ENCODE measurements at regions not wholly inside any gene's neighbourhood (a gene's known extent, or its start where the extent isn't known, plus 50 kb on each side); places are given as distances from the start of the nearest gene placed in this dataset.
"Not testable (repeated sequence)": the region's sequence is repeated elsewhere in the genome, so short reads cannot be mapped to it uniquely, and the experiment has no call there.

GRCh38 chr2:209141142-209141541 lies 282.7 kb upstream of the MAP2 start:
- Histone ChIP-seq H3K36me3 (ENCODE audit: control insufficient read depth, insufficient read depth, low read length) (no peaks in the 10 kb centered on the region), H3K27ac (no peak overlapping the region), H3K4me2 (ENCODE audit: low read length) (no peak overlapping the region), H3K79me2 (no peaks in the 10 kb centered on the region), H2AFZ (no peak overlapping the region), H3K27me3 (ENCODE audit: control insufficient read depth, insufficient read depth, low read length) (no peaks in the 10 kb centered on the region), H3K9ac (no peak overlapping the region), H3K9me3 (ENCODE audit: control insufficient read depth, low read length) (no peaks in the 10 kb centered on the region), H3K4me1 (no peaks in the 10 kb centered on the region), H3K4me3 (ENCODE audit: low read depth, low read length) (no peak overlapping the region)
- TF ChIP-seq, protein P1, sequence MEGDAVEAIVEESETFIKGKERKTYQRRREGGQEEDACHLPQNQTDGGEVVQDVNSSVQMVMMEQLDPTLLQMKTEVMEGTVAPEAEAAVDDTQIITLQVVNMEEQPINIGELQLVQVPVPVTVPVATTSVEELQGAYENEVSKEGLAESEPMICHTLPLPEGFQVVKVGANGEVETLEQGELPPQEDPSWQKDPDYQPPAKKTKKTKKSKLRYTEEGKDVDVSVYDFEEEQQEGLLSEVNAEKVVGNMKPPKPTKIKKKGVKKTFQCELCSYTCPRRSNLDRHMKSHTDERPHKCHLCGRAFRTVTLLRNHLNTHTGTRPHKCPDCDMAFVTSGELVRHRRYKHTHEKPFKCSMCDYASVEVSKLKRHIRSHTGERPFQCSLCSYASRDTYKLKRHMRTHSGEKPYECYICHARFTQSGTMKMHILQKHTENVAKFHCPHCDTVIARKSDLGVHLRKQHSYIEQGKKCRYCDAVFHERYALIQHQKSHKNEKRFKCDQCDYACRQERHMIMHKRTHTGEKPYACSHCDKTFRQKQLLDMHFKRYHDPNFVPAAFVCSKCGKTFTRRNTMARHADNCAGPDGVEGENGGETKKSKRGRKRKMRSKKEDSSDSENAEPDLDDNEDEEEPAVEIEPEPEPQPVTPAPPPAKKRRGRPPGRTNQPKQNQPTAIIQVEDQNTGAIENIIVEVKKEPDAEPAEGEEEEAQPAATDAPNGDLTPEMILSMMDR (IDR thresholded peaks at IDR 0.05), result no peak

GRCh38 chr2:209141818-209142217 lies 282.0 kb upstream of the MAP2 start:
- H3K4me3 ChIP-seq (ENCODE audit: low read depth, low read length), result no peak overlapping the region
- no peak overlapping the region for H3K4me2 ChIP-seq (ENCODE audit: low read length)
- no peaks in the 10 kb centered on the region for H3K79me2 ChIP-seq
- TF ChIP-seq, protein P1 (IDR thresholded peaks at IDR 0.05), result no peak
- no peak overlapping the region for H3K9ac ChIP-seq
- H2AFZ ChIP-seq, result no peak overlapping the region
- H3K9me3 ChIP-seq (ENCODE audit: control insufficient read depth, low read length), result no peaks in the 10 kb centered on the region
- H3K36me3 ChIP-seq (ENCODE audit: control insufficient read depth, insufficient read depth, low read length), result no peaks in the 10 kb centered on the region
- H3K27me3 ChIP-seq (ENCODE audit: control insufficient read depth, insufficient read depth, low read length), result no peaks in the 10 kb centered on the region
- no peak overlapping the region for H3K27ac ChIP-seq
- no peaks in the 10 kb centered on the region for H3K4me1 ChIP-seq

DNA sequence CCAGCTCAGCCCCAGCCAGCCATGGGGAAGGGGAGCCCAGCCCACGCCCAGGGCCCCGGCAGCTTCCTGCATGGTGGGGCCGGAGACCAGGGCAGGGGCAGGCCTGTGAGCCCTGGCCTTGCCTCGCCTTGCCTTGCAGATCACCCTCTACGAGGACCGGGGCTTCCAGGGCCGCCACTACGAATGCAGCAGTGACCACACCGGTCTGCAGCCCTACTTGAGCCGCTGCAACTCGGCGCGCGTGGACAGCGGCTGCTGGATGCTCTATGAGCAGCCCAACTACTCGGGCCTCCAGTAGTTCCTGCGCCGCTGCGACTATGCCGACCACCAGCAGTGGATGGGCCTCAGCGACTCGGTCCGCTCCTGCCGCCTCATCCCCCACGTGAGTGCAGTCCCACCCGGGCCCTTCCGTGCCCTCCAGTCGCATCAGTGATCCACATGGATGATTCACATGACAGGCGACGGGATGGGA lies 278.6 kb upstream of the MAP2 start:
- not testable (repeated sequence) for H3K79me2 ChIP-seq; H3K9ac ChIP-seq; H3K27me3 ChIP-seq (ENCODE audit: control insufficient read depth, insufficient read depth, low read length); H3K4me3 ChIP-seq (ENCODE audit: low read depth, low read length); H2AFZ ChIP-seq; H3K27ac ChIP-seq; H3K9me3 ChIP-seq (ENCODE audit: control insufficient read depth, low read length); H3K4me1 ChIP-seq; H3K36me3 ChIP-seq (ENCODE audit: control insufficient read depth, insufficient read depth, low read length); H3K4me2 ChIP-seq (ENCODE audit: low read length)

- H2AFZ ChIP-seq, result no peak overlapping the region
- H3K4me1 ChIP-seq, result no peaks in the 10 kb centered on the region
- no peaks in the 10 kb centered on the region for H3K79me2 ChIP-seq
- TF ChIP-seq, protein P1 (IDR thresholded peaks at IDR 0.05), result no peak
- no peaks in the 10 kb centered on the region for H3K36me3 ChIP-seq (ENCODE audit: control insufficient read depth, insufficient read depth, low read length)
- no peak overlapping the region for H3K4me3 ChIP-seq (ENCODE audit: low read depth, low read length)
- no peaks in the 10 kb centered on the region for H3K9me3 ChIP-seq (ENCODE audit: control insufficient read depth, low read length)
- no peaks in the 10 kb centered on the region for H3K27me3 ChIP-seq (ENCODE audit: control insufficient read depth, insufficient read depth, low read length)
- H3K27ac ChIP-seq, result no peak overlapping the region
- H3K4me2 ChIP-seq (ENCODE audit: low read length), result no peak overlapping the region
- H3K9ac ChIP-seq, result no peak overlapping the region
Measured at GRCh38 chr2:209145941-209146681, 277.7 kb upstream of the MAP2 start.

- TF ChIP-seq, protein P1 (IDR thresholded peaks at IDR 0.05), result no peak
- Histone ChIP-seq H3K36me3 (ENCODE audit: control insufficient read depth, insufficient read depth, low read length) (no peaks in the 10 kb centered on the region), H3K9ac (no peak overlapping the region), H3K9me3 (ENCODE audit: control insufficient read depth, low read length) (no peaks in the 10 kb centered on the region), H2AFZ (no peak overlapping the region), H3K4me3 (ENCODE audit: low read depth, low read length) (no peak overlapping the region), H3K79me2 (no peaks in the 10 kb centered on the region), H3K4me2 (ENCODE audit: low read length) (no peak overlapping the region), H3K4me1 (no peaks in the 10 kb centered on the region), H3K27me3 (ENCODE audit: control insufficient read depth, insufficient read depth, low read length) (no peaks in the 10 kb centered on the region), H3K27ac (no peak overlapping the region)
Measured at GRCh38 chr2:209146682-209147320, 277.0 kb upstream of the MAP2 start.
